ENCODE measurements at regions not wholly inside any gene's neighbourhood (a gene's known extent, or its start where the extent isn't known, plus 50 kb on each side); places are given as distances from the start of the nearest gene placed in this dataset.

DNA sequence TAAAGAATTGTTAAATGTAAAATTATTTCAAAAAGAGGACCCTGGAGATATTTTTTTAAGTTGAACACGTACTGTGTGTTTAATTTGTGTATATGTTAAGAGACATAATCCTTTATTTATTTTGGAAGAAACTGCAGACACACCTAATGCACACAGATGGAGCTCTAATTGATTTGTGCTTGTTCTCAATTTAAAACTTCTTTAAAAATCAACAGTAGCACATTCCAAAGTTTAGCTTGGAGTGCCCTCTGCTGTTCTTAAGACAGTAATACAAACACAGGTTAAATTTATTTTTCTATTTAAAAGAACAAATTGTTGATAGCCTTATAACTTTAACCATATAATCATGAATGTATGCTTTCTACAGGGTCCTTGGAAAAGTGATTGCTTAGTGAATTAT is 277.6 kb upstream of the ADAMTS16 start:
- DNase-seq, result no peak

DNA sequence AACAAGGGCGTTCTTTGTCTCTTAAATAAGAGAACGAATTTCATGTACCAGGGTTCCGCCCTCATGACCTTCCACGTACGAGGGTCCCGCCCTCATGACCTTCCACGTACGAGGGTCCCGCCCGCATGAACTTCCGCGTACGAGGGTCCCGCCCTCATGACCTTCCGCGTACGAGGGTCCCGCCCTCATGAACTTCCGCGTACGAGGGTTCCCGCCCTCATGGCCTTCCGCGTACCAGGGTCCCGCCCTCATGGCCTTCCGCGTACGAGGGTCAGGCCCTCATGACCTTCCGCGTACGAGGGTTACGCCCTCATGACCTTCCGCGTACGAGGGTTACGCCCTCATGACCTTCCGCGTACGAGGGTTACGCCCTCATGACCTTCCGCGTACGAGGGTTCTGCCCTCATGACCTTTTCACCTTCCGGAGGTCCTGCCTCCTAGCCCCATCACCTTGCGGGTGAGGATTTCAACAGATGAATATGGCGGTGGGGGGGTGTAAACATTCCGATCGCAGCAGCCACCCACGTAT is 273.9 kb upstream of the ADAMTS16 start:
- no peak for DNase-seq

- no peak for DNase-seq
These were observed 273.3 kb upstream of the ADAMTS16 start for GRCh38 chr5:4866817-4867216.

DNA sequence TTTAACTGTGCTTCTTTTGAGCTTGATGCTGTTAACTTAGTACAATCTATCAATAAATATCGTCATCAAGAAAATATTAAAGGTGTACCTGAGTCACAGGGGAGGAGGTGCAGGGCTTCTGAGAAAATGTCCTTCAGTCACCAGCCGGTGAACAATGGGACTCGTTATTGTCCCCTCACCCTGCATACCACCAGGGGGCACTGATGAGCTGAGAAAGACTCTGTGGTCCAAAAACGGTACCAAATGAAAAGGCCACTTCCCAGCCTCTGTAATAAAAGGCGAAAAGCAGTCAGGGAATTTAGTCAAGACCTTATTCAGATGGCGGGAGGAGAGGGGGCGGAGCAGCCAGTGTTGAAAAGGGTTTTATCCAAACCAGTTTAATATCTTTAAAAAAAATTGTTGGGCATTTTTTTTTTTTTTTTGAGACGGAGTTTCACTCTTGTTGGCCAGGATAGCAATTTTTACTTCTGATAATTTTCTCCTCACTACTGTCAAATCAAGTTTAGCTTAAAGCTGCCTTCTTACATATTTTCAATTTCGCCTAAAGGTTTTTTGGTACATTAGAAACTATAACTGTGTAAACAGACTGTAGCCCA is 271.9 kb upstream of the ADAMTS16 start:
- DNase-seq, result peak in 1 of 5 donors; percentile 4

GRCh38 chr5:4873652-4874051 is 266.5 kb upstream of the ADAMTS16 start:
- no peak for DNase-seq

GRCh38 chr5:4874097-4874496 is 266.0 kb upstream of the ADAMTS16 start:
- no peak for DNase-seq

DNA sequence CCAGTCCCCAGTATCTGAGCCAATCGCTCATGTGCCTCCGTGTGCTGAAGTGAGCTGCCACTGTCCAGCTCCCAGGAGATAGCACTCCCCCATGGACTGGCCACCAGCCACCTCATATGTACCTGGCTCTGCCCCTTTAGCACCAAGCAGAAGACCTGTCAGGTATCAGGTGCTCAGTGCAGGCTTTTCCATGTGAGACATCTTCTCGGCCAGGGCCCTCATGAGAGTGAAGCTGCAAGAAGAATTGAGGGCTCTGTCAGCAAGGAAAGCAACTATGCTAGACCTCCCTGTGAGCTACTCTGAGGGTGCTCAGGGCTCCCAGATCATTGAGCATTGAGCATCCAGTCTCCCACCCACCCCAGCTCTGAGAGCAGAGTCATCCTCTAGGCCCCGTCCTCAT is 264.2 kb upstream of the ADAMTS16 start:
- DNase-seq, result no peak

DNA sequence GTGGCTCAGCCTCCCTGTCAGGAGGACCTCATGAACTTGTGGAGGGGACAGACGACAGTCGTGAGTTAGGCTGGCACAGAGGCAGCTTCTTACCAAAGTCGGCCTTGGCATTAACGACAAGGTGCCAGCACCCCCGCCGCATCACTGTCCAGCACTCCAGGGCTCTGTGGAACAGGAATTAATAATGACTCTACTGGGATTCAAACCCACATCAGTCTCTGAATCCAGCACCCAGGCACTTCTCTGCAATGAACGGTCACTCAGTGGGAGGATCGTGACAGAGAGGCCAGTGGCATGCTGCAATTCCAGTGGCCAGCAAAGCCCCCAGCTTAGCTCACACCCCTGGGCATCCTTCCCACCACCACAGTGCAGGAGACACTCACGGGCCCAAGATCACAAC is 263.3 kb upstream of the ADAMTS16 start:
- no peak for DNase-seq

DNA sequence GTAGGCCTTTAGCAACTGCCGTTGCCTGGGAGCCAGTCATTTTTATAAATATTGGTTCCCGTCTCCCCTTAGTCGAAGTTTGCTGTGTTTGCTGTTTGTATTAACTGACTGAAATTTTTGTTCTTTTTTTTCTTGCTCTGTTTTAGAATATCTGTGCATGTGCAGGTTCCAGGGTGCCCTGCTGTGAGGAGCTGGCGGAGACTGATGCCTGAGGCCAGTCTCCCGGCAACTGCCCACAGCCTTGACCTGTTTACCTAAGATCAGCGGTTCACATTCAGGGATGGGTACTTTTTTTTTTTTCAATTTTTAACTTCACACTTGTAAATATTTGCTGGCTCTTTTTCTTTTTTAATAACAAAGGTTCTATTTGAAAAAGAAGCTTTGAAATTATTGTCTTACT is 262.6 kb upstream of the ADAMTS16 start:
- DNase-seq, result no peak

GRCh38 chr5:4879075-4879474 is 261.1 kb upstream of the ADAMTS16 start:
- DNase-seq, result no peak

- peak in 1 of 5 donors; percentile 19 for DNase-seq
These were observed 260.3 kb upstream of the ADAMTS16 start for GRCh38 chr5:4879693-4880303.

DNA sequence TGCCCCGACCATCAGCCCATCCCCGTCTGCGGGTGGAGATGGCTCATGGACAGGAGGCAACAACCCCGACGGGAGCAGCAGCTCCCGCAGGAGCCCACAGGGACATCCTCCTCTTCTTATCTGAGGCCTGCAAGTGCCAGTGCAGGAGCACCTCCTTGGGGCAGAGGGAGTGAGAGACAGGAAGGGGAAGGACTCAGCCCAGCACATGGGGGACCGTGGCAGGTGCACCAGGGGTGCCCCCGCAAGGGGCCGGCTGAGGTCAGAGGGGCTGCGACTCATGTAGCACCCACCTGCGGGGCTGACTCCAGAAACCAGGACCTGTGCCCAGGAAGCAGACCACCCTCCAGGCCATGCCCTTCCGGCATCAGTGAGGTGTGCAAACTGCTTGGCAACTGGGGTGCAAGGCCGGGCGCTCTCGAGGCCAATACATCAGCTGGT is 259.8 kb upstream of the ADAMTS16 start:
- DNase-seq, result no peak

GRCh38 chr5:4881366-4882002 is 258.6 kb upstream of the ADAMTS16 start:
- DNase-seq, result no peak

- no peak for DNase-seq
These were observed 257.9 kb upstream of the ADAMTS16 start for GRCh38 chr5:4882186-4882585.

DNA sequence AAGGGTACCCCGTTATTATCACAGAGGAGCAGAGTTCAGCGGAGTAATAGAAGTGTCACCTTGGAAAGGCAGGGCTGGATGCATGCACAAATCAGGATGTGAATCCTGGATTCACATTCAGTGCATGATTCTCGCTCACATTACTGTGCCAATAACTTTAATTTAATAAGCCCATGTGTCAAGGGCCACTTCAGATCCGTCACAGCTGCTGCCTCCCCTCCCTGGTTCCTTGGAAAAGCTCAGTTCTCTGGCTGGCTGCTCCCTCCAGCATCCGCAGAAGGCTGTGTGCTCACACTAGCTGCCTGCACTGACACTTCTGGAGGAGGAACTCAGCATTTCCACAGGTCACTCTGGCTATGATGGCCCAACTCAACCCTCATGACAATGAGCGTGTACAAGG is 256.8 kb upstream of the ADAMTS16 start:
- no peak for DNase-seq

GRCh38 chr5:4893063-4893744 is 246.9 kb upstream of the ADAMTS16 start:
- no peak for DNase-seq

- no peak for DNase-seq
These were observed 243.8 kb upstream of the ADAMTS16 start for GRCh38 chr5:4896328-4896727.

GRCh38 chr5:4901305-4901811 is 238.8 kb upstream of the ADAMTS16 start:
- DNase-seq, result no peak

DNA sequence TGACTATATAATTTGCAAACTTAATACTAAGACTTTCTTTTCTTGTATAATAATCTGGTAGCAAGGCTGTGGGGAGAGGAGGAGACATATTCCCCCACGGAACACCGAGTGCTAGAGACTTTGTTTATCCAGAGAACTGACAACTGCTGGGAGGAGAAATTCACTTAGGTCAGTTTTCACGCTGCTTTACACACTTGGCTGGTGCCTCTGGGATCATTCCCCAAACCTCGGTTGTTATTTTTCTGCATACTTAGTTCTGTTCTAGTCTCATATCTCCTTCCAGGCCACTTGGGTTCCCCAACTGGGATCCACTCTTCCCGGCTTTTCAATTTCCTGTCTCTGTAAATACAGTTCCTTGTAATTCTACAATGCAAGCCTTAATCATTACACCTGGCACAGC is 238.2 kb upstream of the ADAMTS16 start:
- DNase-seq, result no peak

DNA sequence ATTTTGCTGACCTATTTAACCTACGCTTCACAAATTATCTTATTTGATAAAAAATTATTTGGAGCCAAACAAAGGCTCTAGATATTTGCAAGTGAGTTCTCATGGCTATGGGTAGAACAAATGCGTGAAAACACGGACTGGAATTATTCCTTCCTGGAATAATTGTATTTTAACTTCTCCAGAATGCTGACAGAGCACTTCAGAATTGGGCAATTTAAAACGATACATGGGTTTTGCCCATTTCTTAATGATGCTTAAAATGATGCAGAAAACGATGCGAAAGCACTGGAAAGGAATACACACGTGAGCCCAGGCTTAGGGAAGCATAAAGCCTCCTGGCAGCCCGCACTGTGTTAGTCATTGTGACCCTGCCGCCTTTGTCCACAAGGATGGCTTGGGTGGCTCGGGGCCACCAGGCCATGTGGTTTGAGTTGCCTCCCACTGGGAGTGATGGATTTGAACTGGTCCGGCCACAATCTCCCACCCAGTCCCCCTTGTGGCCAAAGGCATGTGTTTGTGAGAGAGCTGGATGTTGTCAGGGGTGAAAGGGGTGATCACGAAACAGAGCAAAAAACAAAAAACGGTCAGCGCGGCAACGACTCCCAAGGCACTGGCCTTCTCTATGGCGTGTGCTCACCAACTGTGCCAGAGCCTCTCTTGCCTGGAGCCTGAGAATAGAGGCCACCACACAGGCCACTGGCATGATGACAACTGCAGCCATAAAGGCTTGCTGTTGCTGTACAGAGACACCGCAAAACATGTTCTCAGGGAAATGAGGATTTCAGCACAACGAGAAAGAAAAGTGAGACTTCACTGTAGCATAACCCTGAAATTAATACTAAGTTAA is 234.2 kb upstream of the ADAMTS16 start:
- DNase-seq, result no peak

GRCh38 chr5:4906786-4907185 is 233.3 kb upstream of the ADAMTS16 start:
- no peak for DNase-seq

GRCh38 chr5:4907571-4907970 is 232.6 kb upstream of the ADAMTS16 start:
- no peak for DNase-seq
